Stimulated activated naive CD8-positive, alpha-beta T cell treated with anti-CD3 and anti-CD28 coated beads, Interleukin-15, Interleukin-2, amounts not matched to agents 100 U/mL and 50 U/mL, for 24 hours (primary cell): ENCODE measurements at regions not wholly inside any gene's neighbourhood (a gene's known extent, or its start where the extent isn't known, plus 50 kb on each side); places are given as distances from the start of the nearest gene placed in this dataset.

Experiments
- ATAC-seq: fragments of 150-1000 bp; cut with Tn5 transposase; one replicate; pipeline ENCODE4 v1.10.0; 2021
- DNase-seq: peaks from one replicate; pipeline ENCODE4 v3.0.0; 2021

DNA sequence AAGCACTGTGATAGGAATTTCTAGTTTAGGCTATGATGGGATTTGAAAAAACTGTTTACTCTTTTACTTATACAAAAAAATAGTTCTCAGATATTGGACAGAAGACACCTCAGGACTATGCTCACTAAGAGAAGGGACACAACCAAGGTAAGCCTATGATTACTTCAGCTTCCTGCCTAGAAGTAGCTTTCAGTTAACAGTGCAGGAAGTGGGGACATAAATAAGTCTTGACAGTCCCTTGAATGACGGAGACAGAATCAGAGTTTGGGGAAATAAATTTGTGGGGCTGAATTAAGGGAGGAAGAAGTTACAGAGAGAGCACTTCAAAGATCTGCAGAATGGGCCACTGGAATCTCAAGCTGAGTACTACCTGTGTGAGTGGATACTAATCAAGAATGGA is 53.8 kb upstream of the OLFM3 start:
- ATAC-seq (no peak), DNase-seq (no peak)

DNA sequence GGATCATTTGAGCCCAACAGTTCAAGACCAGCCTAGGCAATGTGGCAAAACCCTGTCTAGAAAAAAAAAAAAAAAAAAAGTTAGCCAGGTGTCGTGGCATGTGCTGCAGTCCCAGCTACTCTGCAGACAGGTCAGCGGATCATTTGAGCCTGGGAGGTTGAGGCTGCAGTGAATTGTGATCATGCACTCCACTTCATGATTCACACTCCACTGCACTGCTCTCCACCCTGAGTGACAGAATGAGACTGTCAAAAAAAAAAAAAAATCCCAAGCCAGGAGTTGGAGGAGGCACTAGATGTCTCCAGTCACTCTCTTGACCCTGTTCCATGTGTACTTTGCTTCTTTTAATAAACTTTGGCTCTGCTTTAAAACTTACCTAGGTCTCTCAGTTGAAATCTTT is 51.0 kb upstream of the OLFM3 start:
- ATAC-seq (no peak), DNase-seq (no peak)
